ENCODE measurements at regions not wholly inside any gene's neighbourhood (a gene's known extent, or its start where the extent isn't known, plus 50 kb on each side); places are given as distances from the start of the nearest gene placed in this dataset.
A peak's percentile ranks its signal among the peaks of the same experiment; 100 is the strongest.

DNA sequence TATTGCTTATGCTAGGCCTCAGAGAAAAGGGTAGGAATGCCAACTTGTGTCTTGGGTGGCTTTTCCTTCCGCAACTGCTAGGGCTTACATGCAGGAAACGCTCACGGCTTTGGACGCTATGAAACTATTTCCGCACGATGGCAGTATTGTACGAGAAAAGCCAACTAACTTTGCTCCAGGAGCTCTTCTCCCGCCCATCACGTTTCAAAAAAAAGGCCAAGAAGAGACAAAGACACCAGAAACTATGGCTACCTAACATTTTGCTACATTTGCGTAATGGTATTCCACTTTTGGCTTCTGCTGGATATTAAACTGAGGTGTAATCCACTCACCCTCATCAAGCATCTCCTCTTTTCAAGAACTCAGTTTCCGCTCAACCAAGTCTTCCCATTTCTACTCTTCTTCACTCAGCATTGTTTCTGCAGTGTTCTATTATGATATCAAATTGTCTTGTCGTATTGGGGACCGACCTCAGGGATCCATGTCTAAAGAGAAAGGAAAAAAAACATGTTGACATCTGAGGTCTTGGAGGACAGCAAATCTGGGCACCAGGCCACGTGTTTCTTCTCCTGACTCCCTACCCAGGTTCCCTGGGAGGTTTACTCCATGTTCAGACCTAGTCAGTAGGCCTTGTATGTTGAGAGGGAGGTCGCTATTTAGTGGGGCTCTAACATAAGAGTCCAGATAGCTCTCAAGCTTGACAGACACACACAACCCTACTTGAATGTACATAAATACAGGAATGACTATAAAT, 239.4 kb upstream of the STK26 start:
- DNase-seq (ENCODE audit: low read depth) = peak; percentile 34
- TF ChIP-seq, protein P1, sequence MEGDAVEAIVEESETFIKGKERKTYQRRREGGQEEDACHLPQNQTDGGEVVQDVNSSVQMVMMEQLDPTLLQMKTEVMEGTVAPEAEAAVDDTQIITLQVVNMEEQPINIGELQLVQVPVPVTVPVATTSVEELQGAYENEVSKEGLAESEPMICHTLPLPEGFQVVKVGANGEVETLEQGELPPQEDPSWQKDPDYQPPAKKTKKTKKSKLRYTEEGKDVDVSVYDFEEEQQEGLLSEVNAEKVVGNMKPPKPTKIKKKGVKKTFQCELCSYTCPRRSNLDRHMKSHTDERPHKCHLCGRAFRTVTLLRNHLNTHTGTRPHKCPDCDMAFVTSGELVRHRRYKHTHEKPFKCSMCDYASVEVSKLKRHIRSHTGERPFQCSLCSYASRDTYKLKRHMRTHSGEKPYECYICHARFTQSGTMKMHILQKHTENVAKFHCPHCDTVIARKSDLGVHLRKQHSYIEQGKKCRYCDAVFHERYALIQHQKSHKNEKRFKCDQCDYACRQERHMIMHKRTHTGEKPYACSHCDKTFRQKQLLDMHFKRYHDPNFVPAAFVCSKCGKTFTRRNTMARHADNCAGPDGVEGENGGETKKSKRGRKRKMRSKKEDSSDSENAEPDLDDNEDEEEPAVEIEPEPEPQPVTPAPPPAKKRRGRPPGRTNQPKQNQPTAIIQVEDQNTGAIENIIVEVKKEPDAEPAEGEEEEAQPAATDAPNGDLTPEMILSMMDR (IDR thresholded peaks at IDR 0.05; ENCODE audit: insufficient read depth, low read depth, low read length, missing control alignments) = no peak
- H3K4me3 ChIP-seq (ENCODE audit: low read depth, low read length) = no peak overlapping the region

DNA sequence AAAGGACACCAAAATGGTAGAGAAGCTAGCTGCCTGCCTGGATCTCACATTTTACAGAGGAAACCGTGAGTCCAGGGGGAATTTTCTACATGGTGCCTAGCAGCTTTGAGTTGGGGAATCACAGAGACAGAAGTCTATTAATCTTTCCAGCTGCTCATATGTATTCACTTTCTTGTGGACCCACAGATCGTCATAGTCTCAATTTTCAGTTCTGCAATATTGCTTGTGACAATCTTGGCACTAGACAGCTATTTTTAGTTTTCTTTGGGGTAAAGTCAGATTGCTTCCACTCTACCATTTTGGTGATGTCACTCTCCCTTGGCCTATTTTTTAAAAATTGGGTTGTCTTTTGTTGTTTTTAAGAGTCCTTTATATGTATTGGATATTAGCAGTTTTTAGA, 233.4 kb upstream of the STK26 start:
- peak; percentile 32 for DNase-seq (ENCODE audit: low read depth)
- no peak overlapping the region for H3K4me3 ChIP-seq (ENCODE audit: low read depth, low read length)
- TF ChIP-seq, protein P1 (IDR thresholded peaks at IDR 0.05; ENCODE audit: insufficient read depth, low read depth, low read length, missing control alignments) = no peak

DNA sequence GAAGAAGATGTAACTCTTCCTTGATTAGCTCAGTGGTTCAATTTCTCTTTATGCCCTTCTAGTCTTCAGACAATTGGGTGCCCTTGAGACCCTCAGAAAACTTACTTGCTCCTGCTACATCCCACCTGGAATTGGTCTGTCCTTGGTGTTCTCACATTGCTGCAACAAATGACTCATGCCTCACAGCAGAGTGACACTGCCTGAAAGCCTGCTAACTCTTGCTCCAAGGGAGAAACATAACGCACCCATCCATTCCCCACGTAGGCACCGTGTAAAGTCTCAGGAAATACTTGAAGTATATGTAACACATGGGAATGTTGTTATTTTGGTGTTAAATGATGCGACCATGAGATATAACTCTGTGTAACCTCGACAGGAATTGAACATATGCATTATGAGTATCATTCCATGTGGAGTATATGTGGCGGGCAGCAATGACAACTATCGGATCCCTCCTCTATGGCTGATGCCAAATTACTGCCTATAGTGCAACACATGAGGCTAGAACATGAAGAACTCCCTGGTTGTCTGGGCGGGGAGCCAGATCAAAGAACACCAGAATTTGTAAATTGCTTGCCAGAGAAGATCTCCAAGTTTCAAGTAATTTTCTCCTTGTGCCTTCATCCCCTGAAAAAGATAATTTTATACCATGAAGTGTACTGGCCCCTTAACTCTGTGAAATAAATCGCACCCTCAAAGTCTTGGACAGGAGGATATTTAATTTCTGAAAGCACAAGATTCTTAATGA, 231.3 kb upstream of the STK26 start:
- no peak for DNase-seq (ENCODE audit: low read depth)
- TF ChIP-seq, protein P1 (IDR thresholded peaks at IDR 0.05; ENCODE audit: insufficient read depth, low read depth, low read length, missing control alignments) = no peak
- H3K4me3 ChIP-seq (ENCODE audit: low read depth, low read length) = no peak overlapping the region

DNA sequence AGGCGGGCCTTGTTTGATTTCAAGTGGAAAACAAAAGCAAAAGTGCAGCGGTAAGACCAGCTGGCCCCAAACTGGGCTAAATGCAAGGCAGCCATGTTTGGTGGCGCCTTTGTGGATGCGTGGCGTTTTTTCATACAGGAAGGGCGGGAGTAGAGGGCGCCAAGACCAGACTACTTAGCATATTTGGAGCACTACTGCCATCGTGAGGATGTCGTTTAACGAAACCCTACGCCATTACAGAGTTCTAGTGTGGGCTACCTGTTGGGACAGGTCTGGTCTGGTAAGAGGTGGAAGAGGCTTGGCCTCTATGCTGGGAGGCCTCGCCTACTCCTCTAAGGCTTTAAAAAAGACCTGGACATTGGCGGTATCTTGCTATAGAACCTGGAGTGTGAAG, 230.7 kb upstream of the STK26 start:
- TF ChIP-seq, protein P1 (IDR thresholded peaks at IDR 0.05; ENCODE audit: insufficient read depth, low read depth, low read length, missing control alignments) = no peak
- DNase-seq (ENCODE audit: low read depth) = peak; percentile 47
- no peak overlapping the region for H3K4me3 ChIP-seq (ENCODE audit: low read depth, low read length)

DNA sequence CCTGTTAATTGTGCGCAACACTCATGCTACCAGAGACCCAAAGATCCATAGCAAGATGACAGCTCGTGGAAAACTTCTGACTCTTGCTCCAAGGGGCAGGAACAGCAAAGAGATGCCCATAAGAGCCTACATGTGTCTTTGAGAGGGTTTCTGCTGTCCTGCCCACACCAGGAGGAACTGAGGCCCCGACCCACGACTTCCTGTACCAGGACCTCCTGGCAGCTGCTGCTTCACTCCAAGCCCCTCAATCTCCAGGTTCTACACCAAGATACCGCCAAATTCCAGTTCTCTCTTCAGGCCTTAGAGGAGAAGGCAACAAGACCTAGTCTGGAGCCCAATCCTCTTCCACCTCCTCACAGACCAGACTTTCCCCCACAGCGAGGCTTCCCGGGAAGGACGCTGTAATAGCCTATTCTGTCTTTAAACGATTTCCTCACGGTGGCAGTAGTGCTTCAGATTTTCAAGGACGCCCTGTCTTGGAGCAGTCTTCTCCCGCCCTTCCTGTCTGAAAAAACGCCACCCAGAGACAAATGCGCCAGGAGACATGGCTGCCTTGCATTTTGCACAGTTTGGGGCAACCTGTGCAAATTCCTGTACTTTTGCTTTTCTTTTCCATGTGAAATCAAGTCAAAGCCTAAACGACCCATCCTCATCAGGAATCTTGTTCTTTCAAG, 230.2 kb upstream of the STK26 start:
- TF ChIP-seq, protein P1 (IDR thresholded peaks at IDR 0.05; ENCODE audit: insufficient read depth, low read depth, low read length, missing control alignments) = no peak
- peak; percentile 65 for DNase-seq (ENCODE audit: low read depth)
- no peak overlapping the region for H3K4me3 ChIP-seq (ENCODE audit: low read depth, low read length)

DNA sequence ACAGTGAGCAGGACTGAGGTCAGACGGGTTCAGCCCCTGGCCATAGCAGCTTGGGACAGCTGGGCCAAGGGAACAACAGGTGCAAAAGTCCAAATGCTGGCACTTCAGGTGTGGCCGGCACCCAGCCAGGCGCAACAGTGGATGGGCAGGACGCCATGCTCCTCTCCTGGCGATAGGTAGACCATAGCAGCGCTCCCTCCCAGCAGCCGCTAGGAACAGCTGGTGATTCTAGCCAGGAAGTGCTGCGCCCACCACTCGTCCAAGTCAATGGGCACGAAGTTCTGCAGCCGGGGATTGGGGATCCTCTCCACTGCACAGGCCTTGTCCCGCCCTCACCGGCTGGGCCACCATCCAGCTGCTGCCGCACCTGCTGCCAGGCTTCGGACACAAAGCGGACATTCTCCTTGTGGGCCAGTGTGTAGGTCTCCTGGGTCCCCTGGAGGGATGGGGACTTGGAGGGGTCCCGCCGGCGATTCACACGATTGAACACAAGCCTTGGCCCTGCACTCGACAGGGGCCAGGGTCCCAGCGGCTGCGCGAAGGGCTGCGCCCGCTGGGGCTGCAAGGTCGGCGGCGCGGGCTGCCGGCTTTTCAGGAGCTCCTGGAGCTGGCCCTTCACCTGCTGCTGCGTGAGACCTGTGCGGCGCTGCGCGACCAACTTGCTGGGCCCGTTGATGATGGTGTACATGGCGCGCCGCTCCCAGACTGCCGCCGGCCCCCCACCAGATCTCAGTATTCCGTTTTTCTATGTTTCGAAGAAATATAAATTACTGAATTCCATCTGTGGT, 227.5 kb upstream of the STK26 start:
- no peak overlapping the region for H3K4me3 ChIP-seq (ENCODE audit: low read depth, low read length)
- TF ChIP-seq, protein P1 (IDR thresholded peaks at IDR 0.05; ENCODE audit: insufficient read depth, low read depth, low read length, missing control alignments) = no peak
- no peak for DNase-seq (ENCODE audit: low read depth)

All from GM12865 (cell line).